ENCODE measurements at regions not wholly inside any gene's neighbourhood (a gene's known extent, or its start where the extent isn't known, plus 50 kb on each side); places are given as distances from the start of the nearest gene placed in this dataset.

DNA sequence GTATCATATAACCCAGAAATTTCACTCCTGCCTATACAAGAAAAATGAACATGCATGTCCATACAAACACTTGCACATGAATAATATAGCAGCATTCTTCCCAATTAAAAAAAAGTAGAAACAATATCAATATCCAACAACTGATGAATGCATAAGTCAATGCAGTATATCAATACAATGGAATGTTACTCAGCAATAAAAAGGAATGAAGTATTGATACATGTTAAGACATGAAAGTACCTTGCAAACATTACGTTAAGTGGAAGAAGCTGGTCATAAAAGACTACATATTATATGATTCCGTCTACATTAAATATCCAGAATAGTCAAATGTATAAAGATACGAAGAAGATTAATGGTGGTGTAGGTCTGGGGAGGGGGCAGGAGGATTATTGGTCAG is 73.9 kb upstream of the DRD2 start:
- POLR2A ChIA-PET, result no interaction called here
- CTCF ChIA-PET, result no interaction called here

More for the DNA sequence above, 73.9 kb upstream of the DRD2 start:
- no peaks in the 10 kb centered on the region for H3K4me1 ChIP-seq (ENCODE audit: control insufficient read depth, insufficient read depth, low read length)
- no peak overlapping the region for H3K9ac ChIP-seq (ENCODE audit: control insufficient read depth, insufficient read depth, low read length)
- H3K4me3 ChIP-seq, result no peak overlapping the region
- TF ChIP-seq ZNF274 (IDR thresholded peaks at IDR 0.05; ENCODE audit: insufficient read depth, insufficient read length) (no peak), ASH2L (IDR thresholded peaks at IDR 0.05; ENCODE audit: borderline replicate concordance, low read depth) (no peak), POLR2AphosphoS5 (IDR thresholded peaks at IDR 0.05; ENCODE audit: low read length) (no peak), SIX5 (IDR thresholded peaks at IDR 0.05; ENCODE audit: low read depth, low read length, severe bottlenecking) (no peak), ZNF217 (IDR thresholded peaks at IDR 0.05) (no peak), CREM (IDR thresholded peaks at IDR 0.05; ENCODE audit: low read depth) (no peak), REST (IDR thresholded peaks at IDR 0.05; ENCODE audit: low read depth, low read length) (no peak), SREBF2 (IDR thresholded peaks at IDR 0.05; ENCODE audit: low read length) (no peak), NR2C1 (IDR thresholded peaks at IDR 0.05) (no peak), GABPA (IDR thresholded peaks at IDR 0.05; ENCODE audit: low read depth) (no peak)
- H3K79me2 ChIP-seq (ENCODE audit: control insufficient read depth, insufficient read depth, low read length), result no peaks in the 10 kb centered on the region
- in situ Hi-C loops (cut with MboI), result no loop called here
- H3K36me3 ChIP-seq (ENCODE audit: control insufficient read depth in 2 of 2, insufficient read depth in 2 of 2, low read length in 1 of 2), result no peaks in the 10 kb centered on the region
- no peaks in the 10 kb centered on the region for H4K20me1 ChIP-seq (ENCODE audit: control insufficient read depth, insufficient read depth)
- ChIA-PET RAD21 (ENCODE audit: unreplicated experiment) (no interaction called here), SMC1A (ENCODE audit: uncharacterized antibody, unreplicated experiment) (no interaction called here)
- BruUV-seq (replicated peaks), result no TSS peak
- H3K4me2 ChIP-seq (ENCODE audit: control insufficient read depth, insufficient read depth), result no peak overlapping the region
- no peak overlapping the region for H2AFZ ChIP-seq (ENCODE audit: control insufficient read depth, low read depth, low read length)
- DNase-seq (ENCODE audit: low read depth, low spot score) (no peak), ATAC-seq (no peak), FAIRE-seq (no peak)
- no peaks in the 10 kb centered on the region; a peak in 2 of 4 replicates for H3K27me3 ChIP-seq (replicated peaks in 1 of 2; ENCODE audit: control insufficient read depth in 2 of 2, insufficient read depth in 2 of 2, low read length in 1 of 2)
- no peak overlapping the region for H3K27ac ChIP-seq (ENCODE audit: control insufficient read depth, insufficient read depth)
- H3K9me3 ChIP-seq (replicated peaks; ENCODE audit: control insufficient read depth, insufficient read depth, low read length), result no peaks in the 10 kb centered on the region
- 0% methylated on average over 3 of the region's 3 CpGs for WGBS (ENCODE audit: insufficient coverage, insufficient replicate concordance, low lambda C conversion rate, missing lambda C conversion rate)
- intact Hi-C loops (cut with micrococcal nuclease; ENCODE audit: unreplicated experiment), result no loop called here
